ENCODE measurements at regions not wholly inside any gene's neighbourhood (a gene's known extent, or its start where the extent isn't known, plus 50 kb on each side); places are given as distances from the start of the nearest gene placed in this dataset.

DNA sequence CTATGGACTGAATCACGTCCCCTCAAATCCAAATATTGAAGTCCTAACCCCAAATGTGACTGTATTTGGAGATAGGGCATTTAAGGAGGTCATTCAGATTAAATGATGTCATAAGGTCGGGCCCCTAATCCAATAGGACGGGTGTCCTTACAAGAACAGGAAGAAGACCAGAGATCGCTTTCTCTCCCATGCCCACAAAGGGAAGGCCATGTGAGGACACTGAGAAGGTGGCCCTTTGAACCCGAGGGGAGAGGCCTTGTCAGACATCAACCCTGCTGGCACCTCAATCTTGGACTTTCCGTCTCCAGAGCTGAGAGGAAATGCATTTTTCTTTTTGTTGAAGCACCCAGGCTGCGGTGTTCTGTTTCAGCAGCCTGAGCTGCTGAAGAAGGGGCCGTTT lies 72.3 kb upstream of the KLF6 start:
- no peaks in the 10 kb centered on the region for H3K9me3 Mint-ChIP-seq (ENCODE audit: unreplicated experiment)
- BruUV-seq (replicated peaks) = no TSS peak
- H3K4me3 Mint-ChIP-seq (ENCODE audit: unreplicated experiment) = no peak overlapping the region
- peaks cover 1% of the 10 kb centered on the region for H3K4me1 Mint-ChIP-seq (ENCODE audit: insufficient read depth, unreplicated experiment)
- intact Hi-C loops (cut with micrococcal nuclease) = no loop called here
- ChIA-PET POLR2A (no interaction called here), CTCF (interaction anchor here (0.6 to 1.3 kb wide), 2 partner anchors 15 to 462 kb away, joined by 3 read pairs; no protein-coding TSS in a partner anchor)
- H3K27me3 Mint-ChIP-seq (ENCODE audit: insufficient read depth, unreplicated experiment) = no peaks in the 10 kb centered on the region
- H3K27ac Mint-ChIP-seq (ENCODE audit: low read depth, unreplicated experiment) = no peak overlapping the region
- TF ChIP-seq, protein P1, sequence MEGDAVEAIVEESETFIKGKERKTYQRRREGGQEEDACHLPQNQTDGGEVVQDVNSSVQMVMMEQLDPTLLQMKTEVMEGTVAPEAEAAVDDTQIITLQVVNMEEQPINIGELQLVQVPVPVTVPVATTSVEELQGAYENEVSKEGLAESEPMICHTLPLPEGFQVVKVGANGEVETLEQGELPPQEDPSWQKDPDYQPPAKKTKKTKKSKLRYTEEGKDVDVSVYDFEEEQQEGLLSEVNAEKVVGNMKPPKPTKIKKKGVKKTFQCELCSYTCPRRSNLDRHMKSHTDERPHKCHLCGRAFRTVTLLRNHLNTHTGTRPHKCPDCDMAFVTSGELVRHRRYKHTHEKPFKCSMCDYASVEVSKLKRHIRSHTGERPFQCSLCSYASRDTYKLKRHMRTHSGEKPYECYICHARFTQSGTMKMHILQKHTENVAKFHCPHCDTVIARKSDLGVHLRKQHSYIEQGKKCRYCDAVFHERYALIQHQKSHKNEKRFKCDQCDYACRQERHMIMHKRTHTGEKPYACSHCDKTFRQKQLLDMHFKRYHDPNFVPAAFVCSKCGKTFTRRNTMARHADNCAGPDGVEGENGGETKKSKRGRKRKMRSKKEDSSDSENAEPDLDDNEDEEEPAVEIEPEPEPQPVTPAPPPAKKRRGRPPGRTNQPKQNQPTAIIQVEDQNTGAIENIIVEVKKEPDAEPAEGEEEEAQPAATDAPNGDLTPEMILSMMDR (IDR thresholded peaks at IDR 0.05; ENCODE audit: unreplicated experiment) = no peak
- no peaks in the 10 kb centered on the region for H3K36me3 Mint-ChIP-seq (ENCODE audit: insufficient read depth, unreplicated experiment)
- no peak for DNase-seq (ENCODE audit: unreplicated experiment)

DNA sequence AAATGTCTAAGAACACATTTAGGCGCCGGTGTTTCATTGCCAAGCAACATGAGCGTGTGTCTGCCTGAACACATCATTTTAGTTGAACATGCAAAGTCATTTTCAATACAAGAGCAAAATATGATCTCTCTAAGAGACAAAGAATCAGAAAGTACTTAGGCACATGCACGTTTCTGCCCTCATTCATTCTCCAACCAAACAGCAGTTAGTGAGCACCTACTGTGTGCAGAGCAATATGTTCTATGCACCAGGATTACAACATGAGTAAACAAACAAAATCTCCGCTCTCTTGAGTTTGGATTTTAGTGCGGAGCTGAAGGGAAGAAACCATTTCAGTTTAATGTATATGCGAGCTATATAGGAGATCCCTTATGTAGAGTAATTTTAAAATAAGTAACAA lies 71.6 kb upstream of the KLF6 start:
- ChIA-PET CTCF (interaction anchor here (0.6 kb wide), 1 partner anchor 461 kb away, joined by 3 read pairs; no protein-coding TSS in a partner anchor), POLR2A (interaction anchor here (1.3 kb wide), 1 partner anchor 29 kb away, joined by 3 read pairs; no protein-coding TSS in a partner anchor)
- BruUV-seq (replicated peaks) = no TSS peak
- intact Hi-C loops (cut with micrococcal nuclease) = no loop called here
- Mint-ChIP-seq H3K4me3 (ENCODE audit: unreplicated experiment) (no peak overlapping the region), H3K27me3 (ENCODE audit: insufficient read depth, unreplicated experiment) (no peaks in the 10 kb centered on the region), H3K9me3 (ENCODE audit: unreplicated experiment) (no peaks in the 10 kb centered on the region), H3K27ac (ENCODE audit: low read depth, unreplicated experiment) (no peak overlapping the region), H3K4me1 (ENCODE audit: insufficient read depth, unreplicated experiment) (peaks cover 9% of the 10 kb centered on the region), H3K36me3 (ENCODE audit: insufficient read depth, unreplicated experiment) (no peaks in the 10 kb centered on the region)
- DNase-seq (ENCODE audit: unreplicated experiment) = no peak
- TF ChIP-seq, protein P1 (IDR thresholded peaks at IDR 0.05; ENCODE audit: unreplicated experiment) = no peak

DNA sequence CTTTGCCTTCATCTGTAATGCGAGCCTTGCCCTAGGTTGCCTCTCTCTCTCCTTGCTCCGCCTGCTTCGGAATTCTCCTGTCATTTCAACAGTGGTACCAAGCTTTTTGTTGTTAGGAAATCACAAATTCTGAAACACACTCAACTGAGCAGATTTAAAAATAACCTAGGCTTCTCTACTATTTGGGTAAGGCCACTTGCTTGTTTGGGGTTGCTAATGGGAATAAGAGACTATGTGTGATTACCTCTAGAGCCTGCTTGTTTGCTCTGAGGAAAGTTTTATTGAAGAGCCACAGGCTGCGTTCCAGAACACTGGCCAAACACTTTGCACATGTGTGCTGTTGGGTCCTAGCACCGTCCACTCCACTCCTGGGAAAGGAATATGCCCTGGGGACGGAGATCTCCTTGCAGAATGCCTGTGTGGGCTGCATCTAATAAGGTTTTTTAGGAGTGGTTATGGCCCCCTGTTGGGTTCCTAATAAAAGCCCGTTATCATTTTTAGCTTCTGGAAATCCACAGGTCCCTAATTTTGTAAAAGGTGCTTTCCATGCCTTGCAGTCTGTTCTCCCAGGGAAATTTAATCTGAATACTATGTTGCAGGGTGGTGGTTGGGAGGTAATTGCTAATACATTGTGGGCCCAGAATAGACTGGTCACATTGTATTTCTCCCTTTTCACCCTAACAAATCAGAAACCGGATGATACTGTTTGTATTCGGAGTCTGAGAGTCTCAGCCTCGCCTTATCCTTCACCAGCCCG lies 68.7 kb upstream of the KLF6 start:
- Mint-ChIP-seq H3K4me1 (ENCODE audit: insufficient read depth, unreplicated experiment) (peaks cover 26% of the 10 kb centered on the region), H3K36me3 (ENCODE audit: insufficient read depth, unreplicated experiment) (no peaks in the 10 kb centered on the region), H3K27me3 (ENCODE audit: insufficient read depth, unreplicated experiment) (no peaks in the 10 kb centered on the region), H3K9me3 (ENCODE audit: unreplicated experiment) (no peaks in the 10 kb centered on the region), H3K27ac (ENCODE audit: low read depth, unreplicated experiment) (peak overlapping the region; percentile 98), H3K4me3 (ENCODE audit: unreplicated experiment) (no peak overlapping the region)
- no TSS peak for BruUV-seq (replicated peaks)
- TF ChIP-seq, protein P1 (IDR thresholded peaks at IDR 0.05; ENCODE audit: unreplicated experiment) = no peak
- ChIA-PET CTCF (interaction anchor here (3.1 kb wide), 1 partner anchor 43 kb away, joined by 16 read pairs; no protein-coding TSS in a partner anchor), POLR2A (interaction anchor here (0.6 to 10.0 kb wide), 13 partner anchors 12 to 688 kb away, joined by 3 to 348 read pairs (median 45); partner anchors contain the start of gene KLF6)
- intact Hi-C loops (cut with micrococcal nuclease) = loop anchor here (2.0 to 5.0 kb wide), 3 partner anchors 34 to 913 kb away; no protein-coding TSS in a partner anchor
- no peak for DNase-seq (ENCODE audit: unreplicated experiment)

DNA sequence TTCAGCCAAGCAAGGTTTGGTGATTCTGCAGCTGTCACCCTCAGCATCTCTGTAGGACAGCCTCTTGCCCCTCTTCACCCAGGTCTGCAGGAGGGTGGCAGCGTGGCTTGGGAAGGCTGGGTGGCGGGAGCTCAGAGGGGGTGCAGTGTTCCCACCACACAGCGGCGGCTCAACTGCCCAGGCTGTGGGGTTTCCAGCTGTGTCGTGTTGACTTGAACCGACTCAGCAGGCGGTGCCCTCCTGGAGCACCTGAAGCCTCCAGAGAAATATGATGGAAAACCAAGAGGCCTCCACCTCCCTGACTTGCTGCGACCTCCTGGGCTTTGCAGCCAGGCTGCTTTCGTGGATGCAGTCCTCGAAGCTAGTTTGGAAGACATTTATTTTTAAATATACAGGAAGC lies 68.0 kb upstream of the KLF6 start:
- H3K27me3 Mint-ChIP-seq (ENCODE audit: insufficient read depth, unreplicated experiment) = no peaks in the 10 kb centered on the region
- H3K4me3 Mint-ChIP-seq (ENCODE audit: unreplicated experiment) = no peak overlapping the region
- POLR2A ChIA-PET = interaction anchor here (0.6 to 10.0 kb wide), 23 partner anchors 9 to 918 kb away, joined by 3 to 348 read pairs (median 8); partner anchors contain the start of gene KLF6
- H3K27ac Mint-ChIP-seq (ENCODE audit: low read depth, unreplicated experiment) = peak overlapping the region; percentile 98
- CTCF ChIA-PET = interaction anchor here (1.6 to 3.1 kb wide), 2 partner anchors 42 to 492 kb away, joined by 4 to 16 read pairs; no protein-coding TSS in a partner anchor
- no peaks in the 10 kb centered on the region for H3K9me3 Mint-ChIP-seq (ENCODE audit: unreplicated experiment)
- intact Hi-C loops (cut with micrococcal nuclease) = loop anchor here (2.0 to 5.0 kb wide), 3 partner anchors 34 to 914 kb away; no protein-coding TSS in a partner anchor
- TF ChIP-seq, protein P1 (IDR thresholded peaks at IDR 0.05; ENCODE audit: unreplicated experiment) = no peak
- H3K4me1 Mint-ChIP-seq (ENCODE audit: insufficient read depth, unreplicated experiment) = peaks cover 31% of the 10 kb centered on the region
- no peak for DNase-seq (ENCODE audit: unreplicated experiment)
- no TSS peak for BruUV-seq (replicated peaks)
- no peaks in the 10 kb centered on the region for H3K36me3 Mint-ChIP-seq (ENCODE audit: insufficient read depth, unreplicated experiment)
